Muscle of back (tissue), 3 donors: ENCODE measurements at regions not wholly inside any gene's neighbourhood (a gene's known extent, or its start where the extent isn't known, plus 50 kb on each side); places are given as distances from the start of the nearest gene placed in this dataset.

ENCODE experiments used
- DNase-seq, 3 donors: peaks; one replicate each; pipeline versions ENCODE4 v3.0.0 to v3.0.0-alpha.2; 2013

DNA sequence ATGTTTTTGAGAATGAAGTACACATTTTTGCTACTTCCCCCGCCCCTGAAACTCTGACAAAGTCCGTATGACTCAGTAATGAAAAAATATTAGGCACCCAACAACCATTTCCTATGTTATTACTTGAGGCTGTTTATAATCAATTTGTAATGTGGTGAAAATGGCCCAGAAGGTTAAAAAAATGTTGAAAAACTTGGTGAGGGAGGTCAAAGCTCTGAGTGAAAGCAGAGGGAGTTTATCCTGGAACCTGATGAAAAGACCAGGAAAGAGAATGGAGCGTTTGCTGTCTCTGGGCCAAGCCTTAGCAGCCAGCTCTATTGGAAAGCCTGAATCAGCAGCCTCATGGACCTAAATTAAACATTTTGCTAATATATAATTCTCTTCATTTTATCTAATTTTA, 367.7 kb upstream of the NEGR1 start:
- peak; percentile 39 to 71 (median 71) for DNase-seq

DNA sequence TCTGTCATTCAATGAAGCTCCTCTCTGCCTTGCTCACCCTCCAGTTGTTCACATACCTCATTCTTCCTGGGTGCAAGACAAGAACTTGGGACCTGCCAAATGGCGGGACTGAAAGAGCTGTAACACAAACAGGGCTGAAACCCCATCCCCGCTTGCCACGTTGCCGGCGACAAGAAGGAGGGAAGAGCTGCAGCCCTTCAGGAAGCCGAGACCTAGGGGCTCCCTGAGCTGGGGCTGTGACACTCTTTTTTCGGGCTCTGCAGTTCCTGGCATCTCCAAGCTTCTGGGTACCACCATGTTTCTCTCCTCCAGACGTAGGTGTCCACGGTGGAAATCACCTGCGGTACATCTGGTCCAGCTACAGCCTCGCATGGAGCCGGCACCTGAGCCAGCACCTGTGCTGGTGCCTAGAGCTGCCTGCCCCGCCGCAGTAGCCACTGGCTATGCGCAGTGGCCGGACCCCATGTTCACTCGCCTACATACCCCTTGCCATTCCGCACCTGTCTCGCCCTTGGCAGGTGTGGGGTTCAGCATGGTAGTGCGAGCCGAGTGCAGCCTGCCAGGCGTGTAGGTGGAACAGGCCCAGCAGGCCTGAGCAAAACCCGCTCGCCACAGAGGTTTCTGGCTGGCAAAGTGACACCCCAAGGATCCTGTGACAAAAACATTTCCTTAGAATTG, 367.0 kb upstream of the NEGR1 start:
- no peak for DNase-seq

DNA sequence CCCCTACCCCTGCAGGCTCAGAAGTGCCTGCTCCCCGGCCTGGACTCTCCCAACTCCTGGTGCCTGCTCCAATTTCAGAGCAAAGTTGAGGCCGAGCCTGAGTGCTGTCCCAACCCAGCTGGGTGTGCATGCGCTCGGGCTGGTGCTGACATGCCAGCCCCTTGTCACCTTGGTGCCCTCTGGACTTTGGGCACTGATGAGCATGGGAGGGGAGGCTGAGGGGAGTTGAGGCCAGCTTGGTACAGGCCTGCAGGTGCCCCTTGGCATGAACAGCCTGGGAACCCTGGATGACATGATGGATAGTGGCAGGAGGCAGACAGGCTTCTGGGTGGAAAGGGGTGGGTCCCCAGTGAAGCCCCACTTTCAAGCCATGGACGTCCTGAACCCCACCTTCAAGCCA, 366.1 kb upstream of the NEGR1 start:
- no peak for DNase-seq

DNA sequence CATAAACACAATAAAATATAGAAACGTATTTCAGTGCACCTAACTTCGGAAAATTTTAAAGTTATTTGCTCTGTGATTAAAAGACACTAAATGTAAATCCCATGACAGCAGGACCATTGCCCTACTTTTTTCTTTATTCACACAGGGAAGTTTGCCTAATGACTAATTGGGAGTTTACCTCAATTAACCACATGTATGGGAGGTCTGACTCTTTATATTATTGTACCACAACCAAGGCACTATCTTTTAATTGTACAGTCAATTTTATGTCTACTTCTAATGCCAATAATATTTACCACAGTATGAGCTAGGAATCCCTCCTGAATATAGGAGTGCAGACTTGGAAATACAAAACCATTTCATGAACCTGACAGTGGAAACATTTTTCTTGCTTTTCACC, 360.8 kb upstream of the NEGR1 start:
- no peak for DNase-seq

- no peak for DNase-seq
These were observed 355.3 kb upstream of the NEGR1 start for GRCh38 chr1:72637593-72637992.

DNA sequence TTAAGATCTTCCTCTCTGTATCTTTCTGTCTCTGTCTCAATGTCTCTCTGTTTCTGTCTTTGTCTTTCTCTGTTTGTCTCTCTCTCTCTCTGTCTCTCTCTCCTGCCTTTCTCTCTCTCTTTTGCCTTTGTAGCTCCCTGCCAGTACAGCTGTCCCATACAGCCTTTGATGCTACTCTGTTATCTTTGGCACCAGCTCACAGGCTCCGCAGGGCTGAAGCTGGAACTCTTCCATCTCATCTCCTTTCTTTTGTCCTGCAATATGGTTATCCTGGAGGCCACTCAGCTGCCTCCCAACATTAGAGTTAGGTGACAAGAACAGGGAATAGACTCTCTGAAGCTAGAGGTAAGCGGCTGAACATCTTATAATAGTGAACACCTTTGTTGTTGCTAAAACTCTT, 354.3 kb upstream of the NEGR1 start:
- no peak for DNase-seq

GRCh38 chr1:72635719-72636118, 353.4 kb upstream of the NEGR1 start:
- DNase-seq: no peak

GRCh38 chr1:72634946-72635345, 352.6 kb upstream of the NEGR1 start:
- DNase-seq: no peak

DNA sequence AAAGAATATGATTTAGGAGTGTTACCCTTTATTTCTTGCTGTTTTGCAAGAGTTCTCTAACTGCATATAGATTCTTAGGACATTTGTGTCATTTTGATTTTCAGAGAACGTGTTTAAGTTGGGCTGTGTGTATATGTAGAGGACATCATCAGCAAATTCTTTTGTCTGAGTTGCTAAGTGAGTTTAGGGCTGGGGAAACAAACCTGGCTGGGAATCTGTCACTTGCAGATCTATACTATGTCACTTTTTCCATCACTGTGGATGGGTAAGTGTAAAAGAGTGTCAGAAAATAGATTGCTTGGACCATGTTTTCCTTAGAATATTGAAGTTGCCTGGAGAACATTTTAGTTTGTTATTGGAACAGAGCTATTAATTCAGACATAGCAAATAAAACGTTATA, 349.1 kb upstream of the NEGR1 start:
- no peak for DNase-seq

DNA sequence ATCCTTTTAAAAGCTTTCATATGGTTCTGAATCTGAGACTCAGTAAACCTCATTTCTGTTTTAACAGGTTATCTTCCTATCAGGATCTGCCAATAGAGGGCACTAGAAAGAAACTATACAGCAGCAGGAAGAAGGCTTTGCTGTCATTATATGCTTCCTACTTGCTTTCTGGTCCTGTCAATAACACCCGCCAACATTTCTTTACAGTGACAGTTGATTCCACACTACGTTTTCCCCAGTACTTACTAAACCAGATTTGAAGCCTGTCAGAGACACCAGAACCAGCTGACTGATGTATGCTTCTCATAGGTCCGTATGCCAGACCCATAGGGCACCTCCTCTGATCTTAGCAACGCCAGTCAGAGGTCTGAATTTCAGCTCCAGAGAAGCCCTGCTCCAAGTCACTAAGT, 341.0 kb upstream of the NEGR1 start:
- DNase-seq: peak; percentile 29 to 70 (median 33)

DNA sequence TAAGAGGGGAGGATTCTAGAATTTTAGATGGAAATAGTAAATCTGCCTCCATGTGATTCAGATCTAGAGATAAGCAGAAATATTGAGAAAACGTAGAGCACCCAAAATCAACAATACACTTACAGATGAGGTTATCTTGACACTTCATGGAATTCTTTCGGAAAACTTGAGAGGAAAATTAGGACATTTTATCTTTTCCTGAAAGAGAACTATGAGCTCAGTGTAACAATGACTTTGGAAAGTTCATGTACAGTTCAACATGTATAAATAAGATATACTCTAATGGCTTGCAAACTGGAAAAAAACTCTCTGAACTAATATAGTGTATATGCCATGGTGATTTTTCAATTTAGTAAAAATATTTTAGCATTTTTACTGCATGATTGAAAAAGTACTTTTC, 338.1 kb upstream of the NEGR1 start:
- no peak for DNase-seq

- peak in 2 of 3 donors; percentile 23 to 64 for DNase-seq
These were observed 324.0 kb upstream of the NEGR1 start for GRCh38 chr1:72606216-72606810.

DNA sequence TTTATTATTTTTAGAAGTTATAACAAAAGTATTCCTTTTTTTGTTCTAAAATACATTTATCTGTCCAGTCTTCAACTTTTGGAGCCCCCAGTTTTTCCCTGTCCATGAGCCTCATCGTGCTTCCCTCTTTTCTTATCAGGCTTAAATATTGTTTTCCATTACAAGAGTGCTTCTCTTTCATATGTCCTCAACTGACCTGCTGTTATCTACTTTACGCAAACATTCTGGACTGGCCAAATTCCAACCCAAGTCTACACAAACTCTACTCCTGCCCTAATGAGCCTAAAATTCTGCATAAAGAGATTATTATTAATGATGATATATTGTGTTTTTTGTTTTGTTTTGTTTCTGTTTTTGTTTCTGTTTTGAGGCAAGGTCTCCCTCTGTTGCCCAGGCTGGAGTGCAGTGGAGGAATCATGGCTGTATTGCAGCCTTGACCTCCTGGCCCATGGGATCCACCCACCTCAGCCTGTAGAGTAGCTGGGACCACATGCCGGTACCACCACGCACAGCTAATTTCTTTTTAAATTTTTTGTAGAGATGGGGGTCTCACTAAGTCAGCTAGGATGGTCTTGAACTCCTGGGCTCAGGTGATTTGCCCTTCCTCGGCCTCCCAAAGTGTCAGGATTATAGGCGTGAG, 318.8 kb upstream of the NEGR1 start:
- no peak for DNase-seq

GRCh38 chr1:72586023-72586685, 303.8 kb upstream of the NEGR1 start:
- DNase-seq: no peak

GRCh38 chr1:72579629-72580028, 297.3 kb upstream of the NEGR1 start:
- DNase-seq: no peak

DNA sequence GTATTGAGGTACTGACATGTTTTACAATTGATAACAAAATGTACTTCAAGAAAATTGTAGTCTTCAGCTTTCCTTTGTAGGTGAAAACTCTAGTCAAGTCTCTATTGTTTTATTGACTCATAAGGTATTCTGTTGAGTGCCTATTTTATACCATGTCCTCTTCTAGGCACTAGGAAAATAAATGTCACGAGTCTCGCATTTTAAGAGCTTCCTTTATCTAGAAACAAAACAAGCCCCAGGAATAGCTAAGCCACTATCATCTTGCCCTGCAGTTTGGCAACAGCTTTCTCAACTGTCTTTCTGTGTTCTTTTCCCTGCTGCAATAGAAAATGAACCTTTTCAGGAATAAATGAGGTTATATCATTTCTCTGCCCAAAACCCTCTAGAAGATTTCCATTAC, 288.5 kb upstream of the NEGR1 start:
- peak in 1 of 3 donors; percentile 4 for DNase-seq

DNA sequence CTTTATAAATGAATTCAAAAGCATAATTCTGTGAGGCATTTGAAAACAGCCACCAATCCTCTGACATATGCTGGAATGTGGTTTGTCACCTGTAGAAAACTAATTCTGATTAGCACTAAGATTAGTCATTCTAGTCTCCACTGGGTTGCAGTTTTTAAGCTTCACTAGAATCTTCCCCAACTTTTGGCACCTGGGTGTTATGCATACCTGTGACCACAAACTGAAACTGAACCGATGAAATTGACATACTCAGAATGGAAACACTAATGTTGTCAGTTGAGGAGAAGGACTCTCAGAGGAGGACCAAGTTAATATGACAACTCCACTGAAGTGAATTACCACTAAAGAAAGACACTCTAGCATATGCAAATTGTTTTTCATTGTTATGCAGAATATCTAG, 285.8 kb upstream of the NEGR1 start:
- DNase-seq: peak in 1 of 3 donors; percentile 2

DNA sequence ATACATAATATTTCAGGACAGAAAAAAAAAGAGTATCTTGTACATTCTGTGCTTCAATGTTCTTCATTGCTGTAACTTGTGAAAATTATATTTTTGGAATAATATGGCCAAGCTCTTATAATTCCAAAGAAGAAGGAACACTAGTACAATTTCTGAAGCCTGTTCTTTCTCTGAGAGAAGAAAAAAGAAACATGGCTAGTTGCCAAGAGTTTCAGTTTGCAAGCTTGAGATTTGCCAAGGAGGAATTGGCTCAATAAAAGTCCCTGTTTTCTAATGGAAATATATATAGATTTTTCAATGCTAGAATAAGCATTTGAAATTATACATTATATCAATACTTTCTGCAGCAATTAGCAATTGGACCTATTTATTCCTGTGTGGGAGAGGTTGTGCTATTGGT, 285.2 kb upstream of the NEGR1 start:
- peak; percentile 42 to 81 (median 64) for DNase-seq

GRCh38 chr1:72564749-72565148, 282.4 kb upstream of the NEGR1 start:
- no peak for DNase-seq

DNA sequence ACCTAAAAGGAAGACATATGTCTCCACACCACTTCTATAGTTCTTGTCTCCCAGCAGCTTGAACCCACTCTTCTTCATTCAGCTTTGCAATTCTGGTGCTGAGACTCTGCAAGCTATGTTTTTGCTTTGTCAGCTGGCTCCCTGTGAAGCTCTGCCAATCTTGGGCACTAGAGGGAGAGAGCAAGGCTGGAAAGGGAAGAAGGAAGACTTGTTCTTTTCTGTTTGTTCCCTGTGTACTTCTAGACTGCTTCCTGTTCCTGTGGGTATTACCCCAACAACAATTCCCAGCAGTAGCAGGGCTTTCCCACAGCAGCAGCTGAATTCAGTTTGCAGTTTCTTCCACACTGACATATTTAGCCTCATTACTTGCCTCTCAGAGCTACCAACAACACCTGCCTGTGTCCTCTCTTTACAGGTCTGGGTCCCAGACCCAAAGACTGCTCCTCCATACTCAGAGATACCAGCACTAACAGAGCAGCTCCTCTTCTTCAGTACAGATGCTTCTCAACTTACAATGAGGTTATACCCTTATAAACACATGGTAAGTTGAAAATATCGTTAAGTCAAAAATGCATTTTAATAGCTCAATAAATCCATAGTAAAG, 275.2 kb upstream of the NEGR1 start:
- no peak for DNase-seq

DNA sequence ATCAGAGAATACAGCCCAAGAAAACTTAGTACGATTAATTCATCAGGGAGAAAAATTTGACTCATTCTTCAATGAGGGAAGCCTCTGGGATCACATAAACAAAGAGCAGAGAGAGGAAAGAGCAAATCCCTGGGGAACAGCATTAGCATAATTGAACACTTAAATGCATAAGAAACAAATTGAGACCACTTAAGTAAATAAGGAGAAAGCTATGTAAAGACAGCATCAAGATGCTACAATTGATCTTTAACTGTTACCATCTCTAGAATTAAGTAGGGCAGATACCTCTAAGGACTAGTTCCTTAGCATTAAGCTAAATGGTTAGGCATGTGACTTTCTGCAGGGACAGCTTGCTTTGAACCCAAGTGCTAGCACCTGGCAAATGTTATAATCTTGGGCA, 265.1 kb upstream of the NEGR1 start:
- no peak for DNase-seq

DNA sequence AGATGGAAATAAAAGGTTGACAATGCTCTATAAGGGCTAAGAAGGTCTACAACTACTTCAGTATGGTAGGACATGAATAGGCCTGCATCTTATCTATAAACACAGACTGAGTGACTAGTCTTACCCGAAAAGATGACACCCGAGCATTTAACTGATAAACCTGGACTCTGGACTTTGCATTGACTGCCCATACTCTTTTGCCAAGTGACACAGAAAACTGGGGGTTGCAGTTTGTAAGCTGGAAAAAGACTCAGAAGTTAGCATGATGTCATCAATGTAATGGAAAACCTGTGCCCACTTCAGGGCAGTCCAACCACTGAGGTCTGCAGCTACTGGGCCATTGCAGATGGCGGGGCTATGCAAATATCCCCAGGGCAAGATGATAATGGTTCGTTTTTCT, 258.3 kb upstream of the NEGR1 start:
- no peak for DNase-seq

- no peak for DNase-seq
These were observed 253.1 kb upstream of the NEGR1 start for GRCh38 chr1:72535470-72535869.
